Panc1 (cell line): ENCODE measurements at regions not wholly inside any gene's neighbourhood (a gene's known extent, or its start where the extent isn't known, plus 50 kb on each side); places are given as distances from the start of the nearest gene placed in this dataset.

Source experiments
- ATAC-seq: fragments of 200-7000 bp; cut with Tn5 transposase; 2 replicates; pipeline ENCODE4 v1.9.1; 2020; ENCODE audit warnings: mild to moderate bottlenecking, moderate library complexity
- BruUV-seq: library from RNA; stranded (reverse); fragments of 400-500 nt; replicated peaks from 2 replicates; lab custom pipeline; 2021; lab: Mats Ljungman, UMichigan
- CTCF ChIA-PET: fragments of 300-600 bp; sonication (Branson Sonifier 250); formaldehyde crosslinking; loops from one replicate; lab custom pipeline; 2022; ENCODE audit warnings: antibody characterized with exemption; lab: Charles Lee
- POLR2A ChIA-PET: fragments of 300-600 bp; sonication (Branson Sonifier 250); formaldehyde crosslinking; loops from one replicate; lab custom pipeline; 2022; ENCODE audit warnings: antibody characterized with exemption; lab: Charles Lee
- DNase-seq: peaks from one replicate; pipeline ENCODE4 v3.0.0-alpha.2; 2010; ENCODE audit warnings: low read depth, low spot score
- H3K27ac ChIP-seq: 2 replicates; pipeline ENCODE4 v1.5.1; 2011; ENCODE audit warnings: mild to moderate bottlenecking, low read length, inconsistent platforms
- H3K27me3 ChIP-seq: fragments of 200-500 bp; sonication (Bioruptor generic); 2 replicates; pipeline ENCODE4 v1.6.0; 2014; ENCODE audit warnings: low read length, inconsistent platforms; ENCODE audit not compliant: control insufficient read depth, insufficient read depth
- H3K36me3 ChIP-seq: fragments of 200-500 bp; sonication (Bioruptor generic); 2 replicates; pipeline ENCODE4 v1.5.1; 2014; ENCODE audit warnings: inconsistent platforms, mild to moderate bottlenecking, low read length, moderate library complexity; ENCODE audit not compliant: control insufficient read depth, insufficient read depth
- H3K4me1 ChIP-seq: 2 replicates; pipeline ENCODE4 v1.5.1; 2011; ENCODE audit warnings: inconsistent platforms, mild to moderate bottlenecking, low read length, moderate library complexity; ENCODE audit not compliant: control insufficient read depth, insufficient read depth
- H3K4me3 ChIP-seq, 2 experiments: 2 replicates each; pipeline ENCODE4 v1.5.1; 2011 to 2012; ENCODE audit warnings: low read depth in 2 of 2, low read length in 2 of 2, mild to moderate bottlenecking in 2 of 2, inconsistent platforms in 1 of 2, moderate library complexity in 1 of 2
- H3K9me3 ChIP-seq: fragments of 200-500 bp; sonication (Bioruptor generic); 2 replicates; pipeline ENCODE4 v1.5.1; 2014; ENCODE audit warnings: low read depth, mild to moderate bottlenecking, inconsistent platforms, low read length, moderate library complexity; ENCODE audit not compliant: control insufficient read depth, insufficient read depth
- CTCF ChIP-seq: fragments of 450-650 bp; IDR thresholded peaks from 2 replicates; pipeline ENCODE4 v1.5.1; 2017; ENCODE audit warnings: mild to moderate bottlenecking
- POLR2AphosphoS5 ChIP-seq: IDR thresholded peaks from 2 replicates; pipeline ENCODE4 v1.6.1; 2012; ENCODE audit warnings: mild to moderate bottlenecking, low read depth, low read length, moderate library complexity
- SIN3A ChIP-seq: IDR thresholded peaks from 2 replicates; pipeline ENCODE4 v1.6.1; 2012; ENCODE audit warnings: low read depth, mild to moderate bottlenecking, low read length, moderate library complexity, borderline replicate concordance; ENCODE audit not compliant: insufficient read depth
- TCF7L2 ChIP-seq: IDR thresholded peaks from 2 replicates; pipeline ENCODE4 v1.6.1; 2011; ENCODE audit warnings: mild to moderate bottlenecking, low read depth, low read length, inconsistent platforms
- in situ Hi-C: cut with HindIII; loops from 2 replicates; pipeline ENCODE4 v1.10.0; 2016; ENCODE audit warnings: low sequenced_read_pairs, low pct_unique_long_range_greater_than_20kb
- intact Hi-C: fragments of 100-400 bp; cut with micrococcal nuclease; formaldehyde crosslinking; loops from one replicate; pipeline ENCODE4 v1.10.0; 2022; ENCODE audit not compliant: unreplicated experiment
- TF ChIP-seq, protein P1 (sequence below), 2 experiments: IDR thresholded peaks; 2 replicates each; pipeline ENCODE4 v1.6.1; 2011 to 2012; ENCODE audit warnings: low read depth in 2 of 2, control low read depth in 1 of 2, low read length in 1 of 2, mild to moderate bottlenecking in 1 of 2, moderate library complexity in 1 of 2; ENCODE audit not compliant: insufficient read depth in 1 of 2

DNA sequence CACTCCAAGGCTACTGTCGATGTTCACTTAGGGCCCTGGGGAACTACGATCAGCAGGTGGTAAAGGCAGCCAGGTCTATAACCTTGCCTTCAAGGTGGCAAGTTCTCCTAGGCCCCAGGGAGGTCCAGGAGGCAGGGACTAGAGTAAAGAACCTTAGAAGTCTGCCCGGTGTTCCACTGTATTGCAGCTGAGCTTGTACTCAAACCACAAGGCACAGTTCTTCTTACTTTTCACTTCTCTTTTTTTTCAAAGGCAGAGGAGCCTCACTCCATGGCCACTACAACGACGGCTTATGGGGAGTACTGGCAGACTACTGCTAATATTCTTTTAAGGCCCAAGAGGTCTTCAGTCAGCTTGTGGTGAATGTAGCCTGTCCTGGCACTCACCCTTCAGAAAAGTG is 78.8 kb upstream of the GPR174 start:
- H3K4me1 ChIP-seq, result no peaks in the 10 kb centered on the region
- no peak for DNase-seq
- ATAC-seq, result no peak
- in situ Hi-C loops (no loop called here), intact Hi-C loops (no loop called here)
- TF ChIP-seq, protein P1, sequence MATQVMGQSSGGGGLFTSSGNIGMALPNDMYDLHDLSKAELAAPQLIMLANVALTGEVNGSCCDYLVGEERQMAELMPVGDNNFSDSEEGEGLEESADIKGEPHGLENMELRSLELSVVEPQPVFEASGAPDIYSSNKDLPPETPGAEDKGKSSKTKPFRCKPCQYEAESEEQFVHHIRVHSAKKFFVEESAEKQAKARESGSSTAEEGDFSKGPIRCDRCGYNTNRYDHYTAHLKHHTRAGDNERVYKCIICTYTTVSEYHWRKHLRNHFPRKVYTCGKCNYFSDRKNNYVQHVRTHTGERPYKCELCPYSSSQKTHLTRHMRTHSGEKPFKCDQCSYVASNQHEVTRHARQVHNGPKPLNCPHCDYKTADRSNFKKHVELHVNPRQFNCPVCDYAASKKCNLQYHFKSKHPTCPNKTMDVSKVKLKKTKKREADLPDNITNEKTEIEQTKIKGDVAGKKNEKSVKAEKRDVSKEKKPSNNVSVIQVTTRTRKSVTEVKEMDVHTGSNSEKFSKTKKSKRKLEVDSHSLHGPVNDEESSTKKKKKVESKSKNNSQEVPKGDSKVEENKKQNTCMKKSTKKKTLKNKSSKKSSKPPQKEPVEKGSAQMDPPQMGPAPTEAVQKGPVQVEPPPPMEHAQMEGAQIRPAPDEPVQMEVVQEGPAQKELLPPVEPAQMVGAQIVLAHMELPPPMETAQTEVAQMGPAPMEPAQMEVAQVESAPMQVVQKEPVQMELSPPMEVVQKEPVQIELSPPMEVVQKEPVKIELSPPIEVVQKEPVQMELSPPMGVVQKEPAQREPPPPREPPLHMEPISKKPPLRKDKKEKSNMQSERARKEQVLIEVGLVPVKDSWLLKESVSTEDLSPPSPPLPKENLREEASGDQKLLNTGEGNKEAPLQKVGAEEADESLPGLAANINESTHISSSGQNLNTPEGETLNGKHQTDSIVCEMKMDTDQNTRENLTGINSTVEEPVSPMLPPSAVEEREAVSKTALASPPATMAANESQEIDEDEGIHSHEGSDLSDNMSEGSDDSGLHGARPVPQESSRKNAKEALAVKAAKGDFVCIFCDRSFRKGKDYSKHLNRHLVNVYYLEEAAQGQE (IDR thresholded peaks at IDR 0.05; ENCODE audit: insufficient read depth in 1 of 2, low read depth in 2 of 2, low read length in 1 of 2), result no peak
- no peak for TF ChIP-seq SIN3A
- no peak for TF ChIP-seq POLR2AphosphoS5
- no peak for TF ChIP-seq CTCF
- TF ChIP-seq TCF7L2, result no peak
- ChIA-PET CTCF (no interaction called here), POLR2A (no interaction called here)
- no peaks in the 10 kb centered on the region for H3K36me3 ChIP-seq
- BruUV-seq, result no TSS peak
- no peak overlapping the region for H3K4me3 ChIP-seq
- H3K9me3 ChIP-seq, result no peaks in the 10 kb centered on the region
- no peak overlapping the region for H3K27ac ChIP-seq
- no peaks in the 10 kb centered on the region for H3K27me3 ChIP-seq

DNA sequence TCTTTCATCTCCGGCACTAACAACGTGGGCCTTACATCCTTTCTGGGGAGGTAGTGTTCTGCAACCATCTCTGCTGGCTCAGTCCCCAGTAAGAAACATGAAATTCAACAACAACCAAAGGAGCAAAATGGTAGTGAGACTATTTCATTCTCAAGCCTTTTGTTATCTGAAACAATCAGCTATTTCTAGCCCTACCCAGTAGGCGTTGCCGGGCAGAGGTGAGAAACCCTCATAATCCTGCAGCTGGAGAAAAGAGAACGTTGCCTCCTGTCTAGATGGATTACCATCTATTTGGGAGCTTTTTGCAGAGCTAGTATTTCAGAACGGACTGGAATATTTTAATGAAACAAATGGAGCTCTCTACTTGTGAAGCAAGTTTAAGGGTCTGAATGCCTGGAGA is 66.4 kb upstream of the GPR174 start:
- CTCF ChIA-PET, result no interaction called here
- ATAC-seq, result no peak
- H3K4me3 ChIP-seq, result no peak overlapping the region
- POLR2A ChIA-PET, result no interaction called here
- no peak for DNase-seq
- TF ChIP-seq CTCF, result no peak
- no peak for TF ChIP-seq TCF7L2
- TF ChIP-seq, protein P1 (IDR thresholded peaks at IDR 0.05; ENCODE audit: insufficient read depth in 1 of 2, low read depth in 2 of 2, low read length in 1 of 2), result no peak
- no peak for TF ChIP-seq SIN3A
- no peak for TF ChIP-seq POLR2AphosphoS5
- no peak overlapping the region for H3K27ac ChIP-seq
- no peaks in the 10 kb centered on the region for H3K36me3 ChIP-seq
- no peaks in the 10 kb centered on the region for H3K9me3 ChIP-seq
- in situ Hi-C loops (no loop called here), intact Hi-C loops (no loop called here)
- H3K4me1 ChIP-seq, result no peaks in the 10 kb centered on the region
- H3K27me3 ChIP-seq, result no peaks in the 10 kb centered on the region
- BruUV-seq, result no TSS peak
